ENCODE measurements at regions not wholly inside any gene's neighbourhood (a gene's known extent, or its start where the extent isn't known, plus 50 kb on each side); places are given as distances from the start of the nearest gene placed in this dataset.

- Histone ChIP-seq H3K4me1 (no peaks in the 10 kb centered on the region), H3K9me3 (no peaks in the 10 kb centered on the region), H3K4me2 (no peak overlapping the region), H3K4me3 (no peak overlapping the region), H3K27ac (no peak overlapping the region)
- TF ChIP-seq BHLHE40 (IDR thresholded peaks at IDR 0.05; ENCODE audit: low read depth, low read length) = no peak
- no peak for TF ChIP-seq ELK1 (IDR thresholded peaks at IDR 0.05; ENCODE audit: low read depth, low read length)
- TF ChIP-seq E2F6 (IDR thresholded peaks at IDR 0.05; ENCODE audit: borderline replicate concordance, low read depth) = no peak
- TF ChIP-seq HDAC2 (IDR thresholded peaks at IDR 0.05) = no peak
- TF ChIP-seq ZC3H11A (IDR thresholded peaks at IDR 0.05) = no peak
- no peak for TF ChIP-seq NR3C1 (IDR thresholded peaks at IDR 0.05)
- no peak for TF ChIP-seq FOSL2 (IDR thresholded peaks at IDR 0.05)
- no peak for TF ChIP-seq FOSL2 (CRISPR knock-in tag; IDR thresholded peaks at IDR 0.05)
- TF ChIP-seq POLR2AphosphoS2 (conservative IDR thresholded peaks at IDR 0.05; ENCODE audit: low read length) = no peak
- TF ChIP-seq ESRRA (IDR thresholded peaks at IDR 0.05; ENCODE audit: borderline replicate concordance, low read length) = no peak
- TF ChIP-seq RFX5 (IDR thresholded peaks at IDR 0.05) = no peak
- no peak for TF ChIP-seq ZNF302 (CRISPR knock-in tag; IDR thresholded peaks at IDR 0.05)
- no peak for TF ChIP-seq TP53 (CRISPR knock-in tag; IDR thresholded peaks at IDR 0.05)
- TF ChIP-seq RCOR1 (IDR thresholded peaks at IDR 0.05; ENCODE audit: low read depth, low read length) = no peak
- no peak for TF ChIP-seq NFE2L2 (conservative IDR thresholded peaks at IDR 0.05; ENCODE audit: low read length)
- 11% methylated on average over 3 of the region's 3 CpGs for WGBS (ENCODE audit: missing lambda C conversion rate)
- DNase-seq (ENCODE audit: low read depth in 1 of 2, low spot score in 1 of 2) = no peak
- ATAC-seq = no peak
- FAIRE-seq = no peak
- ChIA-PET POLR2A (no interaction called here), CTCF (no interaction called here)
These were observed 629.5 kb downstream of the JRKL start for GRCh38 chr11:97019305-97019704.

- CTCF ChIA-PET = no interaction called here
- Histone ChIP-seq H3K4me1 (no peaks in the 10 kb centered on the region), H3K4me2 (no peak overlapping the region), H3K27ac (no peak overlapping the region), H3K4me3 (no peak overlapping the region), H3K9me3 (no peaks in the 10 kb centered on the region)
- DNase-seq (ENCODE audit: low read depth in 1 of 2, low spot score in 1 of 2) (no peak), FAIRE-seq (no peak), ATAC-seq (no peak)
- POLR2A ChIA-PET = no interaction called here
- TF ChIP-seq NR3C1 (IDR thresholded peaks at IDR 0.05) (no peak), HES2 (IDR thresholded peaks at IDR 0.05) (no peak), NFE2L2 (conservative IDR thresholded peaks at IDR 0.05; ENCODE audit: low read length) (no peak), TFCP2L1 (CRISPR knock-in tag; IDR thresholded peaks at IDR 0.05) (no peak), RAD21 (conservative IDR thresholded peaks at IDR 0.05 in 1 of 2, IDR thresholded peaks at IDR 0.05 in 1 of 2) (no peak), CBX2 (IDR thresholded peaks at IDR 0.05; ENCODE audit: borderline replicate concordance, low read depth) (no peak), ATOH8 (CRISPR knock-in tag; IDR thresholded peaks at IDR 0.05; ENCODE audit: low read depth) (no peak), ESRRA (IDR thresholded peaks at IDR 0.05; ENCODE audit: borderline replicate concordance, low read length) (no peak), KDM1A (IDR thresholded peaks at IDR 0.05; ENCODE audit: low read depth) (no peak), SREBF2 (IDR thresholded peaks at IDR 0.05) (no peak), ZNF302 (CRISPR knock-in tag; IDR thresholded peaks at IDR 0.05) (no peak), GATA3 (IDR thresholded peaks at IDR 0.05; ENCODE audit: borderline replicate concordance) (no peak), EHMT2 (IDR thresholded peaks at IDR 0.05; ENCODE audit: low read depth) (no peak), FOXS1 (CRISPR knock-in tag; IDR thresholded peaks at IDR 0.05) (no peak), FOSB (CRISPR knock-in tag; IDR thresholded peaks at IDR 0.05) (no peak), JUN (IDR thresholded peaks at IDR 0.05) (no peak), EHF (CRISPR knock-in tag; IDR thresholded peaks at IDR 0.05) (no peak), ZSCAN20 (CRISPR knock-in tag; IDR thresholded peaks at IDR 0.05) (no peak), ZFP36 (IDR thresholded peaks at IDR 0.05; ENCODE audit: borderline replicate concordance, partially characterized antibody) (no peak)
These were observed 629.9 kb downstream of the JRKL start for GRCh38 chr11:97019754-97020153.

Data from A549 (cell line).